ENCODE measurements at regions not wholly inside any gene's neighbourhood (a gene's known extent, or its start where the extent isn't known, plus 50 kb on each side); places are given as distances from the start of the nearest gene placed in this dataset.

GRCh38 chr15:45827766-45828165 is 192.9 kb downstream of the SQOR start (continued):
- TF ChIP-seq OVOL2 (CRISPR knock-in tag; IDR thresholded peaks at IDR 0.05; ENCODE audit: borderline replicate concordance): no peak
- no peak for TF ChIP-seq E2F4 (CRISPR knock-in tag; IDR thresholded peaks at IDR 0.05; ENCODE audit: borderline replicate concordance, low read depth)
- TF ChIP-seq ZNF396 (CRISPR knock-in tag; IDR thresholded peaks at IDR 0.05; ENCODE audit: borderline replicate concordance): no peak
- no peak for TF ChIP-seq MYBL2 (CRISPR knock-in tag; IDR thresholded peaks at IDR 0.05)
- TF ChIP-seq SP1 (CRISPR knock-in tag; conservative IDR thresholded peaks at IDR 0.05): no peak
- TF ChIP-seq FOXK1 (CRISPR knock-in tag; IDR thresholded peaks at IDR 0.05): no peak
- TF ChIP-seq ZMAT4 (CRISPR knock-in tag; IDR thresholded peaks at IDR 0.05): no peak
- TF ChIP-seq EMX1 (CRISPR knock-in tag; IDR thresholded peaks at IDR 0.05): no peak

GRCh38 chr15:45829336-45830153 is 194.7 kb downstream of the SQOR start:
- ChIA-PET POLR2A (no interaction called here), CTCF (no interaction called here)
- ATAC-seq (peak; percentile 56), DNase-seq (ENCODE audit: low spot score) (peak; percentile 21)
- peaks cover 2% of the 10 kb centered on the region; the same call in 1 of the 2 replicates for H3K27me3 Mint-ChIP-seq (ENCODE audit: low read depth)
- no peak overlapping the region for H3K27ac Mint-ChIP-seq
- TF ChIP-seq E2F5 (CRISPR knock-in tag; IDR thresholded peaks at IDR 0.05) (no peak), STAT6 (CRISPR knock-in tag; conservative IDR thresholded peaks at IDR 0.05; ENCODE audit: low read depth) (no peak), IRF2 (CRISPR knock-in tag; IDR thresholded peaks at IDR 0.05; ENCODE audit: borderline replicate concordance, low read depth) (no peak), ZNF423 (CRISPR knock-in tag; IDR thresholded peaks at IDR 0.05) (no peak), ARID4B (CRISPR knock-in tag; IDR thresholded peaks at IDR 0.05; ENCODE audit: borderline replicate concordance) (no peak), ZNF512 (CRISPR knock-in tag; IDR thresholded peaks at IDR 0.05; ENCODE audit: borderline replicate concordance) (no peak), ZNF396 (CRISPR knock-in tag; IDR thresholded peaks at IDR 0.05; ENCODE audit: borderline replicate concordance) (no peak), FOXP4 (CRISPR knock-in tag; IDR thresholded peaks at IDR 0.05) (no peak), ERG (CRISPR knock-in tag; IDR thresholded peaks at IDR 0.05) (no peak)
- no peak overlapping the region for H3K4me3 Mint-ChIP-seq
- H3K36me3 Mint-ChIP-seq: peaks cover 7% of the 10 kb centered on the region; the same call in 1 of the 2 replicates
- H3K4me1 Mint-ChIP-seq: peaks cover 5% of the 10 kb centered on the region; the same call in 1 of the 2 replicates
- peaks cover 28% of the 10 kb centered on the region for H3K9me3 Mint-ChIP-seq

Data from WTC11 (cell line).